ENCODE measurements at regions not wholly inside any gene's neighbourhood (a gene's known extent, or its start where the extent isn't known, plus 50 kb on each side); places are given as distances from the start of the nearest gene placed in this dataset.

GRCh38 chr7:45414226-45414625 is 159.9 kb upstream of the ADCY1 start:
- H3K9me3 Mint-ChIP-seq: peaks cover 2 to 16% (median 12%) of the 10 kb centered on the region in 7 donors
- Histone ChIP-seq H3K4me3 (replicated peaks in 1 of 3; ENCODE audit: low read depth in 2 of 3, low read length in 3 of 3) (no peak overlapping the region), H3K27ac (ENCODE audit: low read depth in 1 of 2, low read length in 2 of 2) (no peak overlapping the region), H3K27me3 (ENCODE audit: control insufficient read depth in 2 of 2, insufficient read depth in 2 of 2, low read length in 2 of 2) (no peaks in the 10 kb centered on the region), H4K20me1 (ENCODE audit: insufficient read depth, low read length) (no peaks in the 10 kb centered on the region), H3K79me2 (ENCODE audit: insufficient read depth, low read length) (no peaks in the 10 kb centered on the region), H3K4me2 (replicated peaks; ENCODE audit: extremely low read depth, low read length, poor library complexity, severe bottlenecking) (no peak overlapping the region), H3K36me3 (replicated peaks in 1 of 2; ENCODE audit: control insufficient read depth in 1 of 2, insufficient read depth in 2 of 2, low read length in 2 of 2) (no peaks in the 10 kb centered on the region), H2AFZ (ENCODE audit: insufficient read depth, low read depth, low read length, poor library complexity, severe bottlenecking) (no peak overlapping the region), H3K4me1 (ENCODE audit: control insufficient read depth in 1 of 2, insufficient read depth in 2 of 2, low read length in 2 of 2) (no peaks in the 10 kb centered on the region), H3K9me3 (replicated peaks in 1 of 2; ENCODE audit: control insufficient read depth in 1 of 2, insufficient read depth in 1 of 2, low read length in 2 of 2) (peaks cover 0 to 10% of the 10 kb centered on the region in 2 donors), H3K9ac (ENCODE audit: insufficient read depth, low read length, poor library complexity, severe bottlenecking) (no peak overlapping the region)
- WGBS (ENCODE audit: insufficient coverage): no CpG with 5 or more reads among the region's 4 CpGs
- peaks cover 3 to 5% (median 4%) of the 10 kb centered on the region in 3 donors for H3K27me3 Mint-ChIP-seq (ENCODE audit: low read depth in 3 of 3)
- no peak for DNase-seq
- TF ChIP-seq CTCF (IDR thresholded peaks at IDR 0.05): no peak
- intact Hi-C loops (cut with micrococcal nuclease): no loop called here
- H3K4me1 Mint-ChIP-seq: no peaks in the 10 kb centered on the region
- no peak overlapping the region for H3K27ac Mint-ChIP-seq
- H3K4me3 Mint-ChIP-seq: no peak overlapping the region
- H3K36me3 Mint-ChIP-seq: no peaks in the 10 kb centered on the region

GRCh38 chr7:45415265-45415664 is 158.9 kb upstream of the ADCY1 start:
- WGBS (ENCODE audit: insufficient coverage): 100% methylated on average over 1 of the region's 2 CpGs
- H3K4me2 ChIP-seq (replicated peaks; ENCODE audit: extremely low read depth, low read length, poor library complexity, severe bottlenecking): no peak overlapping the region
- H4K20me1 ChIP-seq (ENCODE audit: insufficient read depth, low read length): no peaks in the 10 kb centered on the region
- no peak overlapping the region for H3K9ac ChIP-seq (ENCODE audit: insufficient read depth, low read length, poor library complexity, severe bottlenecking)
- DNase-seq: no peak
- no peaks in the 10 kb centered on the region for H3K36me3 Mint-ChIP-seq
- H3K9me3 Mint-ChIP-seq: peaks cover 2 to 16% (median 11%) of the 10 kb centered on the region in 7 donors
- no peak overlapping the region for H2AFZ ChIP-seq (ENCODE audit: insufficient read depth, low read depth, low read length, poor library complexity, severe bottlenecking)
- H3K27ac Mint-ChIP-seq: no peak overlapping the region
- no peaks in the 10 kb centered on the region for H3K79me2 ChIP-seq (ENCODE audit: insufficient read depth, low read length)
- H3K4me3 ChIP-seq (replicated peaks in 1 of 3; ENCODE audit: low read depth in 2 of 3, low read length in 3 of 3): no peak overlapping the region
- no peaks in the 10 kb centered on the region for H3K4me1 Mint-ChIP-seq
- H3K27me3 ChIP-seq (ENCODE audit: control insufficient read depth in 2 of 2, insufficient read depth in 2 of 2, low read length in 2 of 2): no peaks in the 10 kb centered on the region
- H3K27me3 Mint-ChIP-seq (ENCODE audit: low read depth in 3 of 3): peaks cover 3 to 7% (median 4%) of the 10 kb centered on the region in 3 donors
- no peak overlapping the region for H3K4me3 Mint-ChIP-seq
- no peak overlapping the region for H3K27ac ChIP-seq (ENCODE audit: low read depth in 1 of 2, low read length in 2 of 2)
- H3K36me3 ChIP-seq (replicated peaks in 1 of 2; ENCODE audit: control insufficient read depth in 1 of 2, insufficient read depth in 2 of 2, low read length in 2 of 2): no peaks in the 10 kb centered on the region
- intact Hi-C loops (cut with micrococcal nuclease): no loop called here
- no peaks in the 10 kb centered on the region for H3K4me1 ChIP-seq (ENCODE audit: control insufficient read depth in 1 of 2, insufficient read depth in 2 of 2, low read length in 2 of 2)
- peaks cover 0 to 6% of the 10 kb centered on the region in 2 donors for H3K9me3 ChIP-seq (replicated peaks in 1 of 2; ENCODE audit: control insufficient read depth in 1 of 2, insufficient read depth in 1 of 2, low read length in 2 of 2)
- no peak for TF ChIP-seq CTCF (IDR thresholded peaks at IDR 0.05)
